HG03097 (cell line): ENCODE measurements at regions not wholly inside any gene's neighbourhood (a gene's known extent, or its start where the extent isn't known, plus 50 kb on each side); places are given as distances from the start of the nearest gene placed in this dataset.
A peak's percentile ranks its signal among the peaks of the same experiment; 100 is the strongest.

Experiments used
- ATAC-seq: cut with Tn5 transposase; IDR thresholded peaks from one replicate; pipeline ENCODE4 v1.9.1; 2021; ENCODE audit not compliant: unreplicated experiment, low FRiP score

DNA sequence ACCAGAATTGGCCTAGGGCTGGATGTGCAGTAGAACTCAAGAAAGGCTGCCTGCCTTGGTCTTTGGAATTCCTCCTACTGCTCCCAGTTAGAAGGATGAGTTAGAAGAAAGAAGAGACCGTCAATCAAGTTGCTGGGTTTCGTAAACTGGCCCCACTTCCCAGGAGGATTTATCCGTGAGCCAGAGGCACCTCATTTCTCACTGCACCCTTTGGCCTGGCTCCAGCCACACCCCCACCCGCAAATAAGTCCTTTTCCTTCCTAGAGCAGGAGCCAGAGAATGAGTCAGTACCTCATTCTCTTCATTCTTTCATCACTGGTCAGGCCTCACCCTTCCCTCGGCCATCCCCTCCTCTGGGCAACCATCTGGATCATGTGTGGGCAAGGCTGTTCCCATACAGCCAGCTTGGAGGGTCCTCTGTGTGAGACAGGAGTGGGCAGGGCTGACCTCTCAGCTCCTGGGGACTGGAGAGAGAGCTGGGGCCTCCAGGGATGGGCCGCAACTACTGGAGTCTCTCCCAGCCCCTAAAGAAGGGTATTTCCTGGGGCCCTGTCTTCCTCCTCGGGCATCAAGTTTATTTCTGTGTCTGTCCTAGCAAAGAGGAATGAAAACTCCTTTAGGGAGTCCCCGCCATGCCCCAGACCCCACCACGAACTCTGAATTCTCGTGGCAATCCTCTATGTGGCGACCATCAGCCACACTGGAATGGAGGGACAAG is 87.2 kb upstream of the DUSP5 start:
- no peak for ATAC-seq

DNA sequence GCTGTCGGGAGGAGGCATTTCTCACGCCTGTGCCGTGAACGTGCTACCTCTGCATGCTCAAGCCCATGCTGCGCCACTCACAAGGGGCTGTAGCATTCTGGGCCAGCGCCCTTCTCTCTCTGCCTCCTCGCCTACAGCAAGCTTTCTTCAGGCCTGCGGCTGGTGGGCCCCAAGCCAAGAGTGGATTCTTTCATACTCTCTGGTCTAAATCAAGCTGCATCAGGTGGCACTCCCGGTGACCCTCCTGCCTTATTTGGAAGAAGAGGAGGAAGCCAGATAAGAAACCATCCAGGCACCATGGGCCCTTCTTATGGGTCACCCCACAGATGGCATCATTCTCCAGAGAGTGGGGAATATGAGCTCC is 86.7 kb upstream of the DUSP5 start:
- no peak for ATAC-seq

DNA sequence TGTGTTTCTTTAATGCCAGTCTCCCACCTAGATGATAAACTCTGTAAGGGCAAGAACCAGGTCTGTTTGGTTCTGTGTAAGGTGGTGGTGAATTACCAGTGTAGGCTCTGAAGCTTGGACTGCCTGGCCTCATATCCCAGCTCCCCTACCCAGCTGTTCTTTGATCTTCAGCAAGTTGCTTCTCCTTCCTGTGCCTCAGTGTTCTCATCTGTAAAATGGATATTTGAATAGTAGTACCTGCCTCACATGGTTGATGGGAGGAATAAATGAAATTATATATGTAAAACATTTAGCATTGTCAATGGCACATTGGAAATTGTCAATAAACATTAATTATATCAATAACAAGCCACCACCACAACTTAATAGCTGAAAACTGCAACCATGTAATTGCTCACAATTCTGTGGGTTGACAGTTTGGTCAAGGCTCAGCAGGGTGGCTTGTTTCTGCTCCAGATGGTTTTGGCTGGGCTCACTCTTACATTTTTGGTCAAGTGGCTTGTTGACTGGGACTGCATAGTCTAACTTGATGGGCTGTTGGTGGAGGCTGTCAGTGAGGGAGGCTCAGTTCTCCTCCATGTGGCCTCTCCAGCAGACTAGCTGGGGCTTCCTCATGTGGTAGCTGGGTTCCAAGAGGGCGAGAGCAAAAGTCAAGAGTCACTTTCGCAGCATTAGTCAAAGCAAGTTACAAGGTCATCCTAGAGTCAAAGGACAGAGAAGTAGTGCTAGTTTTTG is 84.5 kb upstream of the DUSP5 start:
- no peak for ATAC-seq

DNA sequence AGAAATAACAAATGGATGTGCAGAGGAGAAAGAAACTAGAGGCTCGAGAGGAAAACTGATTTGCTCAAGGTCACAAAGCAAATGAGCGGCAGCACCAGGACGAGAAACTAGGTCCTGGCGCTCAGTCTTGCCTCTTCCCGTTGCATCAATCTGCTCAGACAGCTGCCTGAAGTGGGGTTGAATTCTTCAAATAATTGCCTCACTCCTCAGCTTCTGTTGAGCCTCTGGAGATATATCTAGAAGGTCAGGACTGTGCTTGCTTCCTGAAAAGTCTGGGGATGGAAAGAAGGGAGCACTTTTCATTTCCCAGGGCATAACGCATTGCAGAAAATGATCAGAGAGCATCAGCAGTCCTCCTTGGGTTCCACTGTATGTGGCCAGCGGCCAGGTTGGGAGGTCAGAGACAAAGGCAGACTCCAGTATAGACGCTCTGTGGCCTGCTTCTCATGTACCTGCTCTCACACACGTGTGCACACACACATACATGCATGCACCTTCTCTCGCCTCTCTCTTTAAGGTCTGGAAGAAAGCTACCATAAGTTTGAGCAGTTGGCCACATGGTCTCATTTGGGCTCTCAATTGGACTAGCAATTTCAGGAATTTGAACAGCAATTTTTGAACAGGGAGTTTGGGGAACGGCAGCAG is 83.7 kb upstream of the DUSP5 start:
- peak; percentile 5 for ATAC-seq

DNA sequence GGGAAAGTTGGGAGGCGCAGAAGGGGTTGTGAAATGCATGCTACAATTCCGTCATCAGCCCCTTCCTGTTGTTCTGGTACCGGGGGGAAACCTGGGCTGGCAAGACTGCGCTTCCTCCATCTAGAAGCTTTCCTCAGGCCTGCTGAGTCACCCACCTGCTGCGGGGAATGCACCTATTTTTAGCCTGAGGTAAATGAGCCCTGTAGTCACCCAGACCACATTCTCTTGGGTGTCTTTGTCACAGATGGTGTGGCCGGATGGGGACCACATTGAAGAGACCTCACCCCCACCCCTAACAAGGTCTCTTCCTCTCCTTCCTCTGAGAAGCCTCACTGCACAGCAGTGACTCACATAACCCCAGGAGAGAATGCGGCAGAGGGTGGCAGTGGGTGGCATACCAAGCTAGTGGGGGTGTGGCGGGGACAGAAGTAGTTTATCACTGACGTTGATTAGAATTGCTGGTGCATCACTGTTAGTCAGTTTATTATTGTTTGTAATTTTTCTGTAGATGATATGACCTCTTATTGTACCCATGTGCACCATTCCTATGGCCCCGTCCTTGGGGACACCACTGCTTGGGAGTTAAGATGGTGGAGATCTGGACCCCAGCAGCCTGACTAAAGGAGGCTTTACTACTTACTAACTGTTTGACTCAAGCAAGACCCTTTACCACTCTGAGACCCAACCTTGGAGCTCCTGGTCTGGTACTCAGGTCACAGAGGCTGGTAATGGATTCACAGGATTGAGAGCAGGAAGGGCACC is 83.0 kb upstream of the DUSP5 start:
- peak; percentile 89 for ATAC-seq

DNA sequence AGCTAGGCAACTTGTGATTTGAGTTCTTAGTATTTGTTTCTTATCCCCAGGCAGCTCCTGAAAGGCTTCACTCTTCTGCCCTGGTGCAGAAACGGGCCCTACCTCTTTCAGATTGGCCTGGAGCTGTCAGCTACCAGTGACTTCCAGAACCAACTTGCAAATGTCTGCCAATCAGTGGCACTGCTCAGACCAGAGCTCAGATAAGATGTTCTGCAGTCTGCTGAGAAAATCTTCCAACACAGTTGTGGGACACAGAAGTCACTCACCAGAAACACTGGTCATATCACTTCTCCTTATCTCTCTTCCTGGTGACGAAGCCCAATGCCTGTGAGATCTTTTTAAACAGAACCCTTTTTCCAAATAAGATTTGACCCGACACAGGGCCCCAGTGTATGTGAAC is 81.9 kb upstream of the DUSP5 start:
- no peak for ATAC-seq

DNA sequence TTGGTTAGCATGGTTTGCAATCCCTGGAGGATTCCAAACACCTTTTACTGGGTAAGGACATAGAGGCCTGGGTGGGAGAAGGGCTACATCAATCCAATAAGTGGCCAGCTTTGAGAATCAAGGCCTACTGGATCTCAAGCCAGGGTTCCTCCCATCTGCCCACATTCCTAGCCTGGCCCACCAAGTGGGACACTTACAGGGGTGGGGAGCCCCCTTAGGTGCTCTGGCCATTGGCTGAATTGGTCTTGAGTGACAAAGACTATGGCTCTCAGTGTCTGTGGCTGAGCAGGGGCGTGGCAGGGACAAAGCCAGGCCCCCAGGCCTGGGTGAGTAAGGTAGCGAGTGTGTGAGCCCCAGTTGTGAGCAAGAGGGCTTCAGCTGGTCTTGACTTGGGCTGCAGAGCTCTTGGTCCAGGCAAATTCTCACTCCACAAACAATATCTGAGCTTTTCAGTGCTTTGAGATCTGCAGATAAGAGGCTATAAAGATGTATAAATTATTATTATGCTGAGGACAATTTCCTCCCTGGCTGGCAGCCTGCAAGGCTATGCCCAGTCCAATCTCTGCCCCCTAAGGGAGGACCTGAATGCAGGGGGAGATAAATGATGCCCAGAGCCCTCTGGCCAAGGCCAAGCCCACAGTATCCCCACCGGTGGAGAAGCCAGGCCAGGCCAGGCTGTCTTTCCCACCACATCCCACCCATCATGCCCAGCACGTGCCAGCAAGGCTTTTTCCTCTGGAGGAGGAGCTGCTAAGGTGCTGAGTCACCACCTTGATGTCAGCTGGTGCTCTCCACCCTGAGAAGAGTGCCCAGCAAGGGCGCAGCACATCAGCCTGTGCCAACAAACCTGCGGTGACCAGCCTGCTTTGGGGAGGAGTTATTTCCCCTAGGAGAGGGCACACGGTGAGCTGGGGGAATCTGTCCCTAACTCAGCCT is 80.7 kb upstream of the DUSP5 start:
- no peak for ATAC-seq

DNA sequence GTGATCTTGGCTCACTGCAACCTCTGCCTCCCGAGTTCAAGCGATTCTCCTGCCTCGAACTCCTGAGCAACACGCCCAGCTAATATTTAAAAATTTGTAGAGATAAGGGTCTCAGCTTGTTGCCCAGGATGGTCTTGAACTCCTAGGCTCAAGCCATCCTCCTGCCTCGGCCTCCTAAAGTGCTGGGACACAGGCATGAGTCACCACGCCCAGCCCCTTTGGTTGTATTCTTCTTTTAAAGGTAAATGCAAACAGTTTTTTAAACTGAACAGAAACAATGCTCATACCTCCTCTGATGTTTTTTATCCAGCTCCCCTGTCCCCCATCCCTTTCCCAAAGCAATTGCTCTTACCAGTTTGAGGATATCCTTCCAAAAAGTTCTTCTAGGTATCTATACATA is 79.5 kb upstream of the DUSP5 start:
- no peak for ATAC-seq

DNA sequence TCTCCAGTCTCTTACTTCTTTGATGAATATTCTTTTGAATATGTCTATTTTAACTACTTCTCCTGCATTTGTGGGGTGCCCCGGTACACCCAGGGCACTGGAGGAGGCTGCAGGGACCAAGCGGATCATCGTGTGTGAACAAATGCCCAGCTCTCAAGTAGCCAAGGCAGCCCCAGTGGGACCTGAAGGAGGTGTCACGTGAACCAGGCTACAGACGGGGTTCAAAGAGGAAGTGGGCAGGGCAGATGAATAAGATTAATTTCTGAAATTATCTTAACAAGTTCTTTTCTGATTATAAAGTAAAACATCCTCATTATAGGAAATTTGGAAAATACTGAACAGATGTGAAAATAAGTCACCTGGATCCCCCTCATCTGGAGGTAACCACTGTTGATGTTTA is 78.4 kb upstream of the DUSP5 start:
- no peak for ATAC-seq

DNA sequence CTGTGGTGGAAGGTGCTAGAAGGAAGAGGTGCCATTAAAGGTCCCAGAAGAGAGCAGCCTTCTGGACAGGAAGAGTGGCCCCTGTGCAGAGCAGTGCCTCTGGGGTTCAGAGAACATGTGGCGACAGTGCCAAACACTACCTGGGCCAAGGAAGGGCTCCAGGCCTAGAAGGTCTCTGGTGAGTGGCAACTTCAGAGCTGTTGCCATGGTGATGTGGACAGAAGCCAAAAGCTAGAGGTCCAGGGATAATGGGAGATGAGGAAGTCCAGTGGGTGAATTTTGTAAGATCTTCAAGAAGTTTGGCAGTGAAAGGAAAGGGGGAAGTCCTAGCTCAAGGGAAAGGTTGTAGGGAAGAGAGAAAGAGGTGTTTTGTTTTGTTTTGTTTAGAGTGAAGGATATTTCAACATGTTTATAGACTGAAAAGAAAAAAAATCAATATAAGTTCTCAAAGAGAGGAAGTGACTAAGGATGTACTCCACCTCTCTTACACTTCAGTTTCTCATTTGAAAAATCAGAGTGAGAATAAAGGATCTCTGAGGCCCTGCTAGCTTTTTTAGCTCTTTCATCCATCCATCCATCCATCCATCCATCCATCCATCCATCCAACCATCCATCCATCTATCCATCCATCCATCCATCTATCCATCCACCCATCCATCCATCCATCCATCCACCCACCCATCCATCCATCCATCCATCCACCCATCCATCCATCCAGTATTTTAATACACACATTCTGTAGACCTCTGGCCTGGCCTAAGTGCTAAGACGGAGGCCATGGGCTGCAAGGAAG is 77.1 kb upstream of the DUSP5 start:
- no peak for ATAC-seq

DNA sequence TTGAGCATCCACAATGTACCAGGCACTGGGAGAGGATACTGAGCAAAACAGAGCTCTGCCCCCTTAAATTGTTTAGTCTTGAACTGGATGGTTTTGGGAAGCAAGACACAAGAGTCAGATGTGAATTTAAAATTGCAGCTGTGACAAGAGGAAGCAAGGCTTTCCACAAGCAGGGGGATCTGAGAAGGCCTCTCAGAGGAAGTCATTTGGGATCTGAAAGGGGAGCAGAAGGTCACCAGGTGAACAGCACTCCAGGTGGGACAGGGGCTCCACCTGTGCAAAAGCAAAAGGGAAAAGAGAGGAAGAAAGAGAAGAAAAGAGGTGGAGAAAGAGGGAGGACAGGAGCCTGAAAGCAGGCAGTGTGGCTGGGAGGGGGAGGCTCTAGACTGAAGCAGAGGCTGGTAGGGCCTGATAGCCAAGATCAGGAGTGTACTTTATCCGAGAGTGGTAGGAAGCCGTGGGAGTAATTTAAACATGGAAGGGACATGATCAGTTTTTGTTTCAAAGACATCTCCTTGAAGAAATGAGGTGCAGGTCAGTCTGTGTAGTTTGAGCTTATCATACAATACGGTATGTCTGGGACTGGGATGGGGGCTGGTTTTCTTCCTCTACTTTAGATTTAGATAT is 76.1 kb upstream of the DUSP5 start:
- ATAC-seq = no peak

DNA sequence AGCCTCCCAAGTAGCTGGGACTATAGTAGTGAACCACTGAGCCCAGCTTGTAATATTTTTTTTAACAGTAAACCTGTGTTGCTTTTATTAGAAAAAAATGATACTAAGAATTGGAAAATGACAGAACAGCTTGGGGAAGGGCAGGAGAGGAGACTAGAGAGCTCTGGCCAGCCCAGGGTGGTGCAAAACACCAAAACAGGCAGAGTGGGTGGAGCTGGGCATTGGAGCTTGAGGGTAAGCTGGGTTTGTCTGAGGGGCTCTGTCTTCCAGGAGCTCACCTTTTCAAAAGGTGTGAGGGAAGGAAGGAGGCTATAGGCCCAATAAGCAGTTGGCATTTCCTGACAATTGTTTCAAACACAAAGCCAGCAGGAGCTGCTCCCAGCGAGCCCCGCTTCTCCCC is 75.2 kb upstream of the DUSP5 start:
- no peak for ATAC-seq

DNA sequence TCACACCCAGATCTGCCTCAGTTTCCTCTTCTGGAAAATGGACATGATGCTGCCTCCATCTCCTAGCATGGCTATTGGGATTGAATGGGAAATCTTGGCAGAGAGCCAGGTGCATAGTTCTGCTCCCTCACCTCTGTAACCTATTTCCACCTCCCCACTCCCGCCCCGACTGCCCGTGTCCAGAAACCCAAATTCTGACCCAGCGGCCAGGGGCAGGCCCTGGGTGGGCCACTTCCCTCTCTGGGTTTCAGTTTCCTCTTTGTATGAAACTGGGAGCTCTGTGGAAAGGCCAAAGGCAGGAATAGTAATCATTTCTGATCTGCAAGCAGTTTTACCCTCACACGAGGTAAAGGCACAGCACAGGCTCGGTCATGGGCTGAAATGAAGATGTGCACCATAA is 74.1 kb upstream of the DUSP5 start:
- no peak for ATAC-seq

DNA sequence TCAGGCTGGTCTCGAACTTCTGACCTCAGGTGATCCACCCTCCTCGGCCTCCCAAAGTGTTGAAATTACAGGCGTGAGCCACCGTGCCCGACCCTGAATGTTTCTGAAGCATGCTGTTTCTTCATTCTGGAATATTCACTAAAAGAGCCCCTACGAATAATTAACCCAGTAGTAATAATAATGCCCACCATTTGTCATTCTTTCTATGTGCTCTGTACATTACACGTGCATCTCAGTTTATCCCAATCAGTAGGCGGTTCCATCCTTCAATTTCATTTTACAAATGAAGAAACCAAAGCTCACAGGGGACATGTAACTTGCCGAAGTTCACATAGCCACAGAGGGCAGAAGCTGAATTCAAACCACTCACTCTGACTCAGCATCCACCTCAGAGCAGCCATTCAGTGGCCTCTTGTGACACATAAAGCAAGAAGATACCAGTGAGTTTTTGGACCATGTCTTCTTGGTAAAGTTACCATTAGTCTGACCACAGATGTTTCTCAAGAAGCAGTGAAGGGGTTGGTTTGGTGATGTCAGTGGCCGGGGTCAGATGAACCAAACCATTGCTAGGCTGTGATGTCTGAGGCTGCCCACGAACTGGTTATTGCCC is 71.9 kb upstream of the DUSP5 start:
- peak; percentile 77 for ATAC-seq

DNA sequence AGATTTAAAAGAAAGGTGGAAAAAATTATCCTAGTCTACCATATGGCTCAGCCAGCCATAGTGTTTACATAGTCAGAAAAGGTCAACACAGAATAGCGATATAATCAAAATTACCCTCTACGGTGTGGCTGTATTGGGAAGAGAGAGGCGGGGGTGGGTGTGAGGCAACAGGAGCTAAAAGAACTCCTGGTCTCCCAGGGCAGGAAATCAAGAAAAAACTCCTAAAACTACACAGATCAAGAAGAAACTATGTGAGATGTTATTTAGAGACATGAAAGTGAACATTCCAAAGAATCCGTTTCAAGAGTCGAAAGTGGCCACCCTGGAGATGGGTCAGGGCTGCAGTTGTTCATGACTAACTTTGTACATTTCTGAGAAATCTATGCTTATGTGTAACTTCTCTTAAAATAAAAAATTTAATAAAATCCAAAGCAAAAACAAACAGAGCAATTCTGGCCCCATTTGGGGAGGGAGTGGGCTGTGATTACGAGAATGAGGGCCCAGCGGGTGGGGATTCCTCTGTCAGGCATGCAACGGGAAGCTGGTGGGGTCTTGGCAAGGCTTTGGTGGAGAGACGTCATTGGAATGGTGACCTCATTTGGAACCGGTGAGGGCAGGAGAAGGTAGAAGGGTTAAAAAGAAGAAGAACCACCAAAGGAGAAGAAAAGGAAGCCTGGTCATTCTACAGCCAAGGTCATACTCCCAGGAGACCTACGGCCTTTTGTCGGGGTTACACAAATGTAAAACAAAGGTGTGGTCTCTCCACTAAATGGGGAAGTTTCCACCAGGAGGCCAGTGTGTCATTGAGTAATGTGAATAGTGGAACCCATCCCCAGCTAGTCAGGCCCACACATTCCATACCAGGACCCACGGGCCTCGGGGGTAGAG is 71.2 kb upstream of the DUSP5 start:
- no peak for ATAC-seq

DNA sequence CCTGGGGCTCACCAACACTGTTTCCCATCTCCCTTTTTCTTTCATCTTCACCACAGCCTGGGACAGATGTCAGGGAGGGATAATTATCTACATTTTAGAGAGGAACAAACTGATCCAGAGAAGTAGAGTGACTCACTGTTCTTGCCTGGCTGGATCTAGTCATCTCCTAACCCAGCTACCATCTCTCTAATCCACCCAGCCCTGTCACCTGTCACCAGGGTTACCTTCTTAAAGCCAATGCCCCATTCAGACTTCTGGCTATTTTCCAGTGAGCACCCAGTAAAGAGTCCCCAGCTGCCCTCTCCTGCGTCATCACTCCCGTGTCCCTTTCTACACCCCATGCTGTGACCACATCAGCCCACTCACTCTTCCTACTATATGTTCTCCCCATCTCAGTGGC is 68.4 kb upstream of the DUSP5 start:
- ATAC-seq = no peak
